ENCODE measurements at regions not wholly inside any gene's neighbourhood (a gene's known extent, or its start where the extent isn't known, plus 50 kb on each side); places are given as distances from the start of the nearest gene placed in this dataset.

DNA sequence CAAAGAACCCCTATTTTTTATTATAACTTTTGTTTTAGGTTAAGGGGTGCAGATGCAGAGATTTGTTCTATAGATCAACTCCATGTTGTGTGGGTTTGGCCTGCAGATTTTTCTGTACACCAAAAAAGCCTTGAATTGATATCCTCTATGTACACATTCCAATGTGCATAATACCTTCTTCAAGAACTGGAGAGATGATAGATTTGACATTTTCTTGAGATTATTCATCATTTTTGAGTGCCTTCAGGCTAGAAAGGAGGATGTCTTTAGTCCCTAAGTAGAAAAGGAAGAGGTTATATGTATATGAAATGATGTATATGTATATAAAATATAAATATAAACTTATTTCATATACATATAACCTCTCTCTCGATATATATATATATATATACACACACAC, 1190.0 kb upstream of the ALCAM start:
- no peak for FAIRE-seq
- Histone ChIP-seq H2AFZ (ENCODE audit: control insufficient read depth, low read length) (no peak overlapping the region), H3K36me3 (ENCODE audit: control insufficient read depth in 2 of 2, extremely low read depth in 1 of 2, insufficient read depth in 2 of 2, low read length in 2 of 2) (no peaks in the 10 kb centered on the region), H3K27me3 (ENCODE audit: control insufficient read depth, extremely low read depth, insufficient read depth, low read length) (no peaks in the 10 kb centered on the region), H3K9ac (ENCODE audit: control insufficient read depth, extremely low read depth, insufficient read depth, low read length) (no peak overlapping the region), H3K4me2 (ENCODE audit: control insufficient read depth, extremely low read depth, insufficient read depth, low read depth, low read length) (no peak overlapping the region), H3K4me3 (ENCODE audit: control insufficient read depth in 2 of 3, extremely low read depth in 1 of 3, insufficient read depth in 2 of 3, low read depth in 1 of 3, low read length in 3 of 3) (no peak overlapping the region), H3K27ac (ENCODE audit: control insufficient read depth, insufficient read depth, low read length) (no peak overlapping the region), H4K20me1 (ENCODE audit: control insufficient read depth, extremely low read depth, insufficient read depth, low read length) (no peaks in the 10 kb centered on the region), H3K4me1 (ENCODE audit: control insufficient read depth, extremely low read depth, insufficient read depth, low read length) (no peaks in the 10 kb centered on the region), H3K9me1 (ENCODE audit: control insufficient read depth, extremely low read depth, insufficient read depth, low read length) (no peaks in the 10 kb centered on the region), H3K79me2 (ENCODE audit: control insufficient read depth, insufficient read depth, low read length) (no peaks in the 10 kb centered on the region), H3K9me3 (ENCODE audit: control insufficient read depth, low read depth, low read length) (no peaks in the 10 kb centered on the region)
- TF ChIP-seq, protein P1, sequence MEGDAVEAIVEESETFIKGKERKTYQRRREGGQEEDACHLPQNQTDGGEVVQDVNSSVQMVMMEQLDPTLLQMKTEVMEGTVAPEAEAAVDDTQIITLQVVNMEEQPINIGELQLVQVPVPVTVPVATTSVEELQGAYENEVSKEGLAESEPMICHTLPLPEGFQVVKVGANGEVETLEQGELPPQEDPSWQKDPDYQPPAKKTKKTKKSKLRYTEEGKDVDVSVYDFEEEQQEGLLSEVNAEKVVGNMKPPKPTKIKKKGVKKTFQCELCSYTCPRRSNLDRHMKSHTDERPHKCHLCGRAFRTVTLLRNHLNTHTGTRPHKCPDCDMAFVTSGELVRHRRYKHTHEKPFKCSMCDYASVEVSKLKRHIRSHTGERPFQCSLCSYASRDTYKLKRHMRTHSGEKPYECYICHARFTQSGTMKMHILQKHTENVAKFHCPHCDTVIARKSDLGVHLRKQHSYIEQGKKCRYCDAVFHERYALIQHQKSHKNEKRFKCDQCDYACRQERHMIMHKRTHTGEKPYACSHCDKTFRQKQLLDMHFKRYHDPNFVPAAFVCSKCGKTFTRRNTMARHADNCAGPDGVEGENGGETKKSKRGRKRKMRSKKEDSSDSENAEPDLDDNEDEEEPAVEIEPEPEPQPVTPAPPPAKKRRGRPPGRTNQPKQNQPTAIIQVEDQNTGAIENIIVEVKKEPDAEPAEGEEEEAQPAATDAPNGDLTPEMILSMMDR (optimal IDR thresholded peaks at IDR 0.05 in 1 of 3, IDR thresholded peaks at IDR 0.05 in 1 of 3, conservative IDR thresholded peaks at IDR 0.05 in 1 of 3; ENCODE audit: extremely low read depth in 1 of 3, insufficient read depth in 2 of 3, low read length in 3 of 3), result no peak
- TF ChIP-seq EZH2 (IDR thresholded peaks at IDR 0.05; ENCODE audit: low read length), result no peak
- no peak for DNase-seq (ENCODE audit: low read depth, low spot score)
- dilution Hi-C loops (cut with MboI; ENCODE audit: extremely low pct_ligation_motif_present, low sequenced_read_pairs), result no loop called here

DNA sequence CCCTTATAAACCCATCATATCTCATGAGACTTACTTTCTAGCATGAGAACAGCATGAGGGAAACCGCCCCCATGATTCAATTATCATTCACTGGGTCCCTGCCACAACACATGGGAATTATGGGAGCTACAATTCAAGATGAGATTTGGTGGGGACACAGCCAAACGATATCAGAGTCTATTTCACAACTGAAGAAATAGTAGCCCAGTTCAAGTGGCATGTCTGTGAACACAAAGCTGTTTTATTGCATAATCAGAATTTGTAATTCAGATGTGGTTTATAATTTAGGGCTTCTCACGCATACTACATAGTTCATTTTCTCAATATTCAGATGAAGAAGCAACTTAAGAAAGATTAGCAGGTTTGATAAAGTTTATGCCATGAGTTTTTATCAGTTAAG, 1188.0 kb upstream of the ALCAM start:
- no peak overlapping the region for H3K27ac ChIP-seq (ENCODE audit: control insufficient read depth, insufficient read depth, low read length)
- H3K9me3 ChIP-seq (ENCODE audit: control insufficient read depth, low read depth, low read length), result no peaks in the 10 kb centered on the region
- H3K9me1 ChIP-seq (ENCODE audit: control insufficient read depth, extremely low read depth, insufficient read depth, low read length), result no peaks in the 10 kb centered on the region
- FAIRE-seq (no peak), DNase-seq (ENCODE audit: low read depth, low spot score) (no peak)
- H3K79me2 ChIP-seq (ENCODE audit: control insufficient read depth, insufficient read depth, low read length), result no peaks in the 10 kb centered on the region
- no peaks in the 10 kb centered on the region for H3K36me3 ChIP-seq (ENCODE audit: control insufficient read depth in 2 of 2, extremely low read depth in 1 of 2, insufficient read depth in 2 of 2, low read length in 2 of 2)
- H2AFZ ChIP-seq (ENCODE audit: control insufficient read depth, low read length), result no peak overlapping the region
- TF ChIP-seq EZH2 (IDR thresholded peaks at IDR 0.05; ENCODE audit: low read length), result no peak
- TF ChIP-seq, protein P1 (optimal IDR thresholded peaks at IDR 0.05 in 1 of 3, IDR thresholded peaks at IDR 0.05 in 1 of 3, conservative IDR thresholded peaks at IDR 0.05 in 1 of 3; ENCODE audit: extremely low read depth in 1 of 3, insufficient read depth in 2 of 3, low read length in 3 of 3), result no peak
- H3K4me1 ChIP-seq (ENCODE audit: control insufficient read depth, extremely low read depth, insufficient read depth, low read length), result no peaks in the 10 kb centered on the region
- dilution Hi-C loops (cut with MboI; ENCODE audit: extremely low pct_ligation_motif_present, low sequenced_read_pairs), result no loop called here
- H4K20me1 ChIP-seq (ENCODE audit: control insufficient read depth, extremely low read depth, insufficient read depth, low read length), result no peaks in the 10 kb centered on the region
- H3K4me2 ChIP-seq (ENCODE audit: control insufficient read depth, extremely low read depth, insufficient read depth, low read depth, low read length), result no peak overlapping the region
- H3K27me3 ChIP-seq (ENCODE audit: control insufficient read depth, extremely low read depth, insufficient read depth, low read length), result no peaks in the 10 kb centered on the region
- H3K4me3 ChIP-seq (ENCODE audit: control insufficient read depth in 2 of 3, extremely low read depth in 1 of 3, insufficient read depth in 2 of 3, low read depth in 1 of 3, low read length in 3 of 3), result no peak overlapping the region
- H3K9ac ChIP-seq (ENCODE audit: control insufficient read depth, extremely low read depth, insufficient read depth, low read length), result no peak overlapping the region
